GM19324 (cell line): ENCODE measurements at regions not wholly inside any gene's neighbourhood (a gene's known extent, or its start where the extent isn't known, plus 50 kb on each side); places are given as distances from the start of the nearest gene placed in this dataset.

Source experiments
- ATAC-seq: cut with Tn5 transposase; IDR thresholded peaks from one replicate; pipeline ENCODE4 v1.9.1; 2021; ENCODE audit warnings: mild to moderate bottlenecking, moderate library complexity; ENCODE audit not compliant: unreplicated experiment, low FRiP score

- no peak for ATAC-seq
Observed at GRCh38 chr4:161238033-161238432, 925.8 kb downstream of the FSTL5 start.

GRCh38 chr4:161237495-161237894, 926.3 kb downstream of the FSTL5 start:
- ATAC-seq, result no peak

GRCh38 chr4:161225327-161225726, 938.5 kb downstream of the FSTL5 start:
- no peak for ATAC-seq

GRCh38 chr4:161222889-161223288, 940.9 kb downstream of the FSTL5 start:
- no peak for ATAC-seq

GRCh38 chr4:161208564-161208963, 955.2 kb downstream of the FSTL5 start:
- no peak for ATAC-seq

GRCh38 chr4:161206528-161207080, 957.2 kb downstream of the FSTL5 start:
- no peak for ATAC-seq

- ATAC-seq, result no peak
Observed at GRCh38 chr4:161203865-161204264, 959.9 kb downstream of the FSTL5 start.

- no peak for ATAC-seq
Observed at GRCh38 chr4:161197912-161198311, 965.9 kb downstream of the FSTL5 start.

GRCh38 chr4:161197474-161197873, 966.3 kb downstream of the FSTL5 start:
- no peak for ATAC-seq

GRCh38 chr4:161189286-161190134, 974.3 kb downstream of the FSTL5 start:
- ATAC-seq, result no peak

- no peak for ATAC-seq
Observed at GRCh38 chr4:161188578-161188977, 975.2 kb downstream of the FSTL5 start.

GRCh38 chr4:161187569-161187968, 976.2 kb downstream of the FSTL5 start:
- no peak for ATAC-seq

GRCh38 chr4:161186750-161187149, 977.0 kb downstream of the FSTL5 start:
- ATAC-seq, result no peak

- ATAC-seq, result no peak
Observed at GRCh38 chr4:161186012-161186411, 977.8 kb downstream of the FSTL5 start.

GRCh38 chr4:161183729-161184128, 980.1 kb downstream of the FSTL5 start:
- ATAC-seq, result no peak

- no peak for ATAC-seq
Observed at GRCh38 chr4:161182913-161183312, 980.9 kb downstream of the FSTL5 start.

- ATAC-seq, result no peak
Observed at GRCh38 chr4:161178310-161178709, 985.5 kb downstream of the FSTL5 start.

- ATAC-seq, result no peak
Observed at GRCh38 chr4:161172396-161173026, 991.3 kb downstream of the FSTL5 start.

- ATAC-seq, result no peak
Observed at GRCh38 chr4:161167539-161167938, 996.3 kb downstream of the FSTL5 start.

GRCh38 chr4:161160718-161161117, 1003.1 kb downstream of the FSTL5 start:
- ATAC-seq, result no peak

GRCh38 chr4:161148051-161148450, 1015.7 kb downstream of the FSTL5 start:
- no peak for ATAC-seq

- no peak for ATAC-seq
Observed at GRCh38 chr4:161143375-161143774, 1020.4 kb downstream of the FSTL5 start.
